HG03469 (cell line): ENCODE measurements at regions not wholly inside any gene's neighbourhood (a gene's known extent, or its start where the extent isn't known, plus 50 kb on each side); places are given as distances from the start of the nearest gene placed in this dataset.

Source experiments
- ATAC-seq: cut with Tn5 transposase; IDR thresholded peaks from one replicate; pipeline ENCODE4 v1.9.1; 2021; ENCODE audit warnings: mild to moderate bottlenecking, moderate library complexity, moderate number of reproducible peaks; ENCODE audit not compliant: unreplicated experiment

DNA sequence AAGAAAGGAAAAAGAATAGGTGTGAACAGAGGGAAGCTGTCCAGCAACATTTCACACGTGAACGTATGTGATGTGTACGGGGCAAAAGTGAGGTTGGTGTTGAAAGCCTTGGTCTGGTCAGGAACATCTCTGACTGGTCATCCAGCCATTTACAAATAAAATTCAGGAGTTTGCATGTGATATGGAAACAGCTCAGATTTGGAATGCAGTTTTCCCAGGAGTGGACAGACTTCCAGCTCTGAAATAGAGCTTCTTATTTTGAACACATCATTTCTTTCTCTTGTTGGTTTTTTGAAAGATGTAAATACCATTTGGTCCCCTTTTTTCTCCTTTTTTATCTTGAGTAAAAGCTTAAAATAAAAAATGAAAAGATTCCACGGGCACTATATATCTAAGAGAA, 566.2 kb upstream of the ZFHX3 start:
- no peak for ATAC-seq

GRCh38 chr16:73610605-73611156, 562.8 kb upstream of the ZFHX3 start:
- no peak for ATAC-seq

DNA sequence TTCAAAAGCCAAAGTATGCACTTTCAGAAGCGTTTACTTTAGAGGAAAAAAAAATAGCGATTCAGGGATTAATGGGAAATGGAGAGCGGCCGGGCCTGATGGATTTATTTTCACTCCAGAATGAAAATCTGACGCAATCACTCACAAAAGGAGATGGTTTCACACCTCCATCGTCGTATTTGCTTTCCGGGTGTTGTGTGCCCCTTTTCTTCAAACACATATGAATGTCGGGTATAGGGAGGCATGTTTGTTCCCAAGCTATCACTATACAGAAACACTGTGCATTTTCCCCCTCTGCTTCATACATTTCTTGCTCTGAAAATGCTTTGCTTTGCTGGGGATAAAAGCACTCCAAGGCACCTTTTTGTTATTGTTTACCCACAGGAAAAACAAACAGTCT, 562.2 kb upstream of the ZFHX3 start:
- no peak for ATAC-seq

DNA sequence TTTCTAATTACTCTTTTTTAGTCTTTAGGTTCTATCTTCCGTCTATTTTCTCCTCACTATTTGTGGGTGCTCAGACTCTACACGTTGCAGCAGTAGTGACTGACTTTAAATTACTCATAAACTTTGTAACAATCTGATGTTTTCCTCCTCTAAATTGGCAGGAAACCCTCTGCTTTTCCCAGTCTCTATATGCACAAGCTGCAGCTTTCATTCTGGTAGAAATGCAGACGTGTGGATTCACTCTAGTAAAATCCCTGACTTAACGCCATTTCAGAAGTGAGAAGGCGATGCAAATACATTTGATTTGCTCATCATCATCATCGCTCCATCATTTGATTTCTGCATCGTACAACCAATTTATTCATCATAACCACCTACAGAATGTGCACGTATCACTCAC, 561.0 kb upstream of the ZFHX3 start:
- no peak for ATAC-seq

- no peak for ATAC-seq
Observed at GRCh38 chr16:73605309-73605708, 557.4 kb upstream of the ZFHX3 start.

- no peak for ATAC-seq
Observed at GRCh38 chr16:73601911-73602310, 554.0 kb upstream of the ZFHX3 start.

DNA sequence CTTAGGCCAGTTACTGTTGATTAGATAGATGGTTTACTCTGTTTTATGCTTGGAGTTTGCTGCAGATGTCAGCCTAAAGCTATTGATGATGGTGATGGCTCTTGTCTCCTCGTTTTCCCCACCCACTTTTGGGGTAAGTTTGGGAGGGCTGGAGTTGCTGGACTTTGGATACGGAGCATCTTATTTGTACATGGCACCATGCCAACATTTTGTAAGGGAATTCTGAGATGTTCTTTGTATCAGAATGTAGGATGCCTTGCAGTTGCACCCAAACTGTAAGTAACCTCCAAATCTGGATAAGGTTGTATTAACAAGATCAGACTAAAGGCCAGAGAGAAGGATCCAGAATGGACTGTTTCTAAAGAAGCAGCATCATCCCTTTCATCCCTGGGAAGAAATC, 551.9 kb upstream of the ZFHX3 start:
- ATAC-seq, result no peak

- no peak for ATAC-seq
Observed at GRCh38 chr16:73599351-73599750, 551.4 kb upstream of the ZFHX3 start.

DNA sequence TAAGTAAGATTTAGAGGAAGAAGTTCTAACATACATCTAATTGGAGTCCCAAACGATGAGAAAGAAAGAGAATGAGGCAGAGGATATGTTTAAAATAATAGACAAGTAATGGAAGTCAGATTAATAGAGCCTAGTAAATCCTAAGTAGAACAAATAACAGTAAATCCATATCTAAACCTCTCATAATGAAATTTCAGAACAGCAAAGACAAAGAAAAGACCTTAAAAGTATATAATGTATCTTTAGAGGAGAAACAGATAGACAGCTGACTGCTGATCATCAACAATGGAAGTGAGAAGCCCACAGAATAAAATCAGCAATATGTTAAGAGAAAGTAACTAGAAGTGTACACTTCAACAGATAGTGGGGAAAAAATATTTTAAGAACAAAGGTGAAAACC, 536.2 kb upstream of the ZFHX3 start:
- no peak for ATAC-seq

DNA sequence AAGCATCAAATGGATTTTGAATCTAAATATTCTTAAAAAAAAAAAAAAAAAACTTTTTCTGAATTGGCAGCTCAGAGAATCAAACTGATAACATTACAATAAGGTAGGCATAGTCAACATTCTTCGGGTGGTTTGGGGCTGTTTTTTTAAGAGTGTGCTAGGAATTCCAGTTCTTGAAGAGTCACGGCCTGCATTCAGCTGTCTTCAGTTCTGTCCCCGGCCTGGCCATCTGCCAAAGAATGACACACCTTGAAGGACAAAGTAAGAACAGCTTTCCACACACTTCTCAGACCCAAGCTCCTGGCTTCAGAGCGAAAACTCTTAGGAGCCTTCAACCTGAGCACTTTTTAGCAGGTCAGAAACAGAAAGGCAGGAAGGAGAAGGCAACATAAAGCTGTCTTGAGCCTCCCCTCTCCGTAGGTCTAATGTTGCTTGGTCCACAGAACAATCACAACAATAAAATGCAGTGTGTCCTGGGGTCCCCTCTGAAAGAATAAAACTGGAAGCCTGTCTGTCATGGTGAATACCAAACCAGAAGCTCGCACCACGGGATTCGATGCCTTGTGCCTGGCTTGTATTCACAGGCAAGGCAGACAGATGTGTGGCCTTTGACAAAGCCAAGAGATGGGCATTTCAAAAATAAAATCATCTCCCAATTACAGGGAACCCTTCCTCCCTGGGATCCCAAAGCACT, 524.4 kb upstream of the ZFHX3 start:
- ATAC-seq, result no peak

DNA sequence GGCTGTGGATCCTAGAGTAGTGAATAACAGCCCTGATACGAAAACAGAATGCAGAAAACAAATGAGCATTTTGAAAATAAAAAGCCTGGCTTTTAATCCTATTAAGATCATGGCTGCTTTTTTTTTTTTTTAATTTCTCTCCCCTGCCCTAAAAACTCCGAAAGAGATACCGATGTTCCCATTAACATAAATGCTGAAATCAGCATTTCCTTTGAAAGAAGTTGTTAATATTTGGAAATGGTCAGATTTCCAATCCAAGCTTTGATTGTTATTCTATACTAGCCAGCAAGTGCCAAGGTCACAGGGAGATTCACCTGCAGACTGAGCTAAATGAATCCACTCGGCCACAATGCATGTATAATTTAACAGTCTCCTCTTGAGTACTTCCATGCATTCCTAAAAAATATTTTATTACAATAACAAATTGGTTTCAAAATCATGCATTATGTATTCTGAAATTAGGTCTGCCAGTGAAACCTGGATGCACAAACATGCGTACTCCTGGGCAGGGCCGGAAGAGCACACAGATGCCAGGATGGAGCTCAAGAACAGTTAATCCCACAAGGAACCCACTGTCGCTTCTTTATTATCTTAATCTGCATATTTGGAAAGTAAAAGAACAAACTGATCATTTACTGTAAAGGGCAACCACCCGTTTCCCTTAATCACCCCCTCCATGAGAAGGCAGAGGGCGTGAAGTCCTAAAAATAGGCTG, 521.5 kb upstream of the ZFHX3 start:
- no peak for ATAC-seq

DNA sequence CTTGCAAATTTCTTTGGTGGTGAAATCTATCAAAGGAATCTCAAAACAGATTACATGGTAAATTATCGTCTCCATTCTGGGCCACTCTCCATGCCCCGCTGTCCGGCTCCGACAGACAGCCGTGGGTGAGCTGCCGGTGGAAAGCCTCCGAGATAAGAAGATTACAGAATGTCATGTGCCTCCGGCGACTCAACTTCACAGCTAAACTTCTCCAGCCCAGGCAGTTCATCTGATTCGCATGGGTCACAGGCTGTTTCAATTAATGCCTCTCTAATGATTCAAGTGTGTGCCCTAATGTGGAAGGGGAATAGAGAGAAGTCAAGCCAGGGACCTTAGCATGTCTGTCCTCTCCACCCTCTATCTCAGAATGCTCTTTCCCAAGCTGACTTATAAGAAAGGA, 520.8 kb upstream of the ZFHX3 start:
- ATAC-seq, result no peak

- ATAC-seq, result no peak
Observed at GRCh38 chr16:73565925-73566324, 518.0 kb upstream of the ZFHX3 start.

DNA sequence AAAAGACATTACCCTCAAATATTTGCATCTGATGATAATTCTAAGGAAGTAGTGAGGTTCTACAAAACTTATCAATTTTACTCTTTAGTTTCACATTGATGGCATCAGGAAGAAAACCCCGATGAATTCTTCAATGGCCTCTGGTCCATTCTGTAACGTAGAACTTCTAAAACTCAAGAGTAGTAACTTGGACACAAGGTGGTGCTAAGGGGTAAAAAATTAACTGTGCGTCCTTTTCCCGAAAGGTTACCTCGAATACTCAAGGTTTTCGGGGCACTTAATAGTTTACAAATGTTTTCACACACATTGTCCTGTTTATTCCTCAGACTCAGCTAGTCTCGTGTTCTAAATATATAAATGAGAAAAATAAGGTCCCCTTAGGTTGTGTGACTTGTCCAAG, 517.3 kb upstream of the ZFHX3 start:
- no peak for ATAC-seq

GRCh38 chr16:73563709-73564108, 515.8 kb upstream of the ZFHX3 start:
- no peak for ATAC-seq

- no peak for ATAC-seq
Observed at GRCh38 chr16:73560497-73560896, 512.6 kb upstream of the ZFHX3 start.

GRCh38 chr16:73558219-73558618, 510.3 kb upstream of the ZFHX3 start:
- no peak for ATAC-seq

- ATAC-seq, result no peak
Observed at GRCh38 chr16:73553941-73554660, 506.2 kb upstream of the ZFHX3 start.

- no peak for ATAC-seq
Observed at GRCh38 chr16:73549984-73550631, 502.2 kb upstream of the ZFHX3 start.

DNA sequence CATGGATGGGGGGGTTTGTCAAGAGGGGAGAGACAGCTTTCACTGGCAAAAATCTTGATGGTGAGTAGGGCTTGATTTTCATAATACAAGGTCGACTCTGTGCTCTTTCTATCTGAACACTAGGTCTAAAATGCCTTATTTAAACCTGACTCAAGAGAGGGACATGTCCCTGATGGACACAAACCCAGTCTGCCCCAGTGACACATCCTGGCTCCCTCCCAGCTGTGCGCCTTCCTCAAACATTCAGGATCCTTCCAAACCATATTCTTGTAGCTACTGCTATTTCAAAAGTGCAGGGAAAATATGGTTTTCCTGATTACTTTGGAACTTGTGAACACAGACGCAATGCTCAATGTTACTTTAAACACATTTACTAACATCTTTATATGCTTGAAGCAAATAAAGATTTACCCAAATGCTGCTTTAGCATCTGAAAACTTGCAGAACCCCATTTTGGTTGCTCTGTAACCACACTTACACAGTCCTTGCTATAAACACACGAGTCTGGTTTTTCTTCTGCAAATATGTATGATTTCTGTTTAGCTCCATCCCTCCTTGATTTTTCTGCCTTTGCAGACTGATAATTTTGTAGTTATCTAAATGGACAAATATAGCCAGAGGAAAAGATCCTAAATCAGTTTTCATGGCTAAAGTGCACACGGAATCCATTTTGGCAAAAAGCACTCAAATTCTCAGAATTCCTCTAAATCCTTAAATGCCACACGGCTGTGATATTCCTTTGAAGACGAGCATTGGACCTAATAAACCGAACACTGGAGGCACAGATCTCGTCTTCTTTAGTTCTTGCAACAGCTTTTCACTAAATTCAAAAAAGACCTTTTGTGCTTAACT, 499.9 kb upstream of the ZFHX3 start:
- ATAC-seq, result no peak
